HG02981 (cell line): ENCODE measurements at regions not wholly inside any gene's neighbourhood (a gene's known extent, or its start where the extent isn't known, plus 50 kb on each side); places are given as distances from the start of the nearest gene placed in this dataset.
"Not testable (repeated sequence)": the region's sequence is repeated elsewhere in the genome, so short reads cannot be mapped to it uniquely, and the experiment has no call there.

Experiments used
- ATAC-seq: cut with Tn5 transposase; IDR thresholded peaks from one replicate; pipeline ENCODE4 v1.9.1; 2021; ENCODE audit warnings: mild to moderate bottlenecking, moderate library complexity; ENCODE audit not compliant: unreplicated experiment

- ATAC-seq = no peak
Observed at GRCh38 chr2:13515254-13515653, 798.5 kb downstream of the TRIB2 start.

GRCh38 chr2:13522096-13522495, 805.4 kb downstream of the TRIB2 start:
- no peak for ATAC-seq

GRCh38 chr2:13522917-13523821, 806.4 kb downstream of the TRIB2 start:
- peak; percentile 95 for ATAC-seq

GRCh38 chr2:13524492-13524891, 807.8 kb downstream of the TRIB2 start:
- ATAC-seq = no peak

- ATAC-seq = not testable (repeated sequence)
Observed at GRCh38 chr2:13531735-13532410, 815.1 kb downstream of the TRIB2 start.

- not testable (repeated sequence) for ATAC-seq
Observed at GRCh38 chr2:13532781-13533523, 816.2 kb downstream of the TRIB2 start.

- no peak for ATAC-seq
Observed at GRCh38 chr2:13533524-13533922, 816.8 kb downstream of the TRIB2 start.

GRCh38 chr2:13536941-13537340, 820.2 kb downstream of the TRIB2 start:
- no peak for ATAC-seq

GRCh38 chr2:13537771-13538349, 821.1 kb downstream of the TRIB2 start:
- ATAC-seq = no peak

GRCh38 chr2:13539296-13539695, 822.6 kb downstream of the TRIB2 start:
- no peak for ATAC-seq

- no peak for ATAC-seq
Observed at GRCh38 chr2:13542061-13542460, 825.3 kb downstream of the TRIB2 start.

- ATAC-seq = no peak
Observed at GRCh38 chr2:13542642-13543041, 825.9 kb downstream of the TRIB2 start.

- peak; percentile 80 for ATAC-seq
Observed at GRCh38 chr2:13543550-13543949, 826.8 kb downstream of the TRIB2 start.

GRCh38 chr2:13545320-13545719, 828.6 kb downstream of the TRIB2 start:
- no peak for ATAC-seq

- ATAC-seq = no peak
Observed at GRCh38 chr2:13546131-13546530, 829.4 kb downstream of the TRIB2 start.

GRCh38 chr2:13550285-13551231, 833.8 kb downstream of the TRIB2 start:
- no peak for ATAC-seq

GRCh38 chr2:13558368-13558767, 841.6 kb downstream of the TRIB2 start:
- ATAC-seq = peak; percentile 88

- ATAC-seq = peak; percentile 66
Observed at GRCh38 chr2:13560322-13560721, 843.6 kb downstream of the TRIB2 start.

GRCh38 chr2:13572466-13572865, 855.7 kb downstream of the TRIB2 start:
- ATAC-seq = no peak

- ATAC-seq = no peak
Observed at GRCh38 chr2:13574831-13575230, 858.1 kb downstream of the TRIB2 start.
